HG02970 (cell line): ENCODE measurements at regions not wholly inside any gene's neighbourhood (a gene's known extent, or its start where the extent isn't known, plus 50 kb on each side); places are given as distances from the start of the nearest gene placed in this dataset.

Source experiments
- ATAC-seq: cut with Tn5 transposase; IDR thresholded peaks from one replicate; pipeline ENCODE4 v1.9.1; 2021; ENCODE audit warnings: mild to moderate bottlenecking, moderate library complexity, moderate number of reproducible peaks; ENCODE audit not compliant: unreplicated experiment, low FRiP score

DNA sequence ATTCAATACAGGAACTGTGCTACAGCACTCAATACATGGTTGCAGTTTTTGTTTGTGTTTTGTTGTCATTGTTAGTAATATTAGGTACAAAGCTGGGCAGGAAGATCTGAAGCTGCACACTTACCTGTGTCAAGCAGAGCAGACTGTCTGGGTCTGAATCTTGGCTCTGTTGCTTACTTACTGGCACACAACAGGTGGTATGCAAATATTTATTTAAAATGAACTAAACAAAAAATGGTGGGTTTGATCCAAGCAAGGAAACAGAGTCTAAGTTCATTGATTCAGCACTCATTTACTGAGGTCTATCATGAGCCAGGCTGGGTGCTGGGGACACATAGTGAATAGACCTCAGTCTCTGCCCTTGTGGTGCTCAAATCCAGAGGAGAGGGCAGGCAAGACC, 230.4 kb downstream of the OMA1 start:
- no peak for ATAC-seq

DNA sequence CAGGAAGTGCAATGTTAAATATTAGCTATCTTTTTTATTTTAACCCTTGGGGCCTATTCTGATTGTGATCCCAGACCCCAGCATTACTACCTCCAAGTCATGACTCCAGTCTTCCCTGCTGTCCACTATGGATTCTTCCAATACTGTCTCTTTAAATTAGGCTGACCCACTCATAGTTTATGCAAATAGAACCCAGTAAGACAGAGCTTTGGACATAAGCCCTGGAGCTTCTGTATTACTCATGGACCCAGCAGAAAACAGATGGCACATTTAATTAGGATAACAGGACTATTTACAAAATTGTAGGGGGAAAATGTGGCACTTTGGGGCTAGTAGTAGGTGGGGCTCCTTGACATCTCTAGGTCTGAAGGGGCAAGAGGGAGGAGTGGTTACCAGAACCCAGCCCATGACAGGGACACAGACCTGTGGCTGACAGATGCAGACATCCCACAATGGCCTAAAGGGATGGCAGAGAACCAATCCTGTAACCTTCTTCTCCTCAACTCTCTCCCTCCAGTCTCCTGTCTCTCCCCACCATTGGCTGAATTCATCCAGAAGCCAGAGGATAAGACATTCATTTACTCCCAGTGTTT, 233.5 kb downstream of the OMA1 start:
- no peak for ATAC-seq

DNA sequence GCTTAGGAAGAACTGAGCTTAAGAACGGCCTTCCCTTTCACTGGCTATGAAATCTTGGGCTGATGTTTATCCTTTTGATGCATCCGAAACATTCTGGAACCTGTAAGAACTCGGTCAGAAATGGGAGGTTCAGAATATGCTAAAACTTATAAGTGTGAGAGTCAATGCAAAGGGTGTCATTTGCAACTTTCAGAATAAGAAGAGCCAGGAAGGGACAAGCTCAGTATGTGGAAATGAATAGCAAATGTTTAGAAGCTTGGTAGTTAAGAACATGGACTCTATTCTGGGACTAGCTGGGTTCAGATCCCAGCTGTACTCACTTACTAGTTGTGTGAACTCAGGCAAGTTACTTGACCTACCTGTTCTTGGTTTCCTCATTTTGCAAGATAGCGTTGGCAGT, 234.1 kb downstream of the OMA1 start:
- ATAC-seq: no peak

DNA sequence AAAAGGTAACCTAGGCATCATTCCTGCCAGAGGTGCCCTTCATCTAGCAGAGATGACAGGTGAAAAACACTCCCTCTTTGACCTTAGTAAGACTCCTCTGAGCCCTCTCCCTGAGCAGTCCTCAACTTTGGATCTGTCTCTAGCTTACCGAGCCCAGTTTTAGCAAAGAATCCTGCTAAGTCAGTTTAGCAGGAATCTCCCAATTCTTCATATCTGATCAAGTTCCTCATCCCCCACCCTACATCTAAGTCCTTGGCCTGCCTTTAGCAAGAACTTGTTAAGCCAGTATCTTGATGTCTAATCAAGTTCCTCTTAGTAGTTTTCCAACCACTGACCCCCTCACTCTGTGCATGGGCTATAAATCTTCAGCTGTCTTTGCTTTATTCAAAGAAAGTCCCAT, 235.6 kb downstream of the OMA1 start:
- ATAC-seq: no peak

DNA sequence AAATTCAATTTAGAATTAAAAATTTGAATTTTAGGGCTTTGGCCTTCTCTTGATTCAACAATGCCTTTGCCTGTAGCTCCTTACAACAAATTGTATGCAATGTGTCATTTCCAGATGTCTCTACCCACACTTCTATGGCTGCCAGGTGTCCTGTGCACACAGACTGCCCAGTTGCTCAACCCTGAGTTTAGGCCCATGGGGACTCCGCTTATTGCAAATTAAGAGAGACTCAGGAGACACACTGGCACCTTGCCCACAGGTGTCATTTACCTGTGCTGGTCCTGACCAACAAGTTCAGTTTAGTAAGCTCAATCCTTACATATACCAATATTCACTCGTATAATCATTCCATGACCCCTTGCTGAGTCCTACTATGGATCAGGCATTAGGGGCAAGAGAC, 236.1 kb downstream of the OMA1 start:
- ATAC-seq: no peak

DNA sequence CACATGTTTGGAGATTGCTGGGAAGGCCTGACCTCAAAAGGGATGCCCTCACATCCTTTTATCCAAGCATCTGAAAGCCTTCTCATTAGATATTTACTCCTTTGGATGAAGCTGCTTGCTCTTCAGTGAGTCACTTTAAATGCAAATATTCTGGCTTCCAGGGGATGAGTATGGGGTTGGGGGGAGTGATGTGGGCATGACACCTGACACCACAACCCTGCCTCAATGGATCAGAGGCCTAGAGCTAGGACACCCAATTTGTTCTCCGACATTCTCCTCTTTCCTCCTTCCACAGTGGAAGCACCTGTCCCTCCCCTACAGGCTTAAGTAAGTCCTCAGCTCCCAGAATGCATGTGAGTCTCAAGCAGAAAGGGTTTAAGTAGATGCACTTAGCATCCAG, 238.3 kb downstream of the OMA1 start:
- no peak for ATAC-seq

DNA sequence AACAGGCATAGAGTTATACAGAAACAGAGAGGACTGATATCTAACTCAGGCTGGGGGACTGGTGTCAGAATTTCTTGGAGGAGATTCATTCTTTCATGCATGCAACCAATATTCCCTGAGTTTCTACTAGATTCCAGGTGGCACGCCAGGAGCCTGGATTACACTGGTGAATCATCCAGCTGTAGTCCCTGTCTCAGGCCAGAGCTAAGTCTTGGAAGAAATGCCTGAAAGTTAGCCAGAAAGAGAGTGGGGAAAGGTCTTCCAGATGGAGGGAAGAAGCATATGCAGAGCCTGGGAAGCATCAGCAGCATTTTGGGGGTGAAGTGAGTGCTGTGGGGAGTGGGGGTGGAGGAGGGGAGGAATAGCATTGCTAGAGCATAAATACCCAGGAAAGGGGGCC, 239.1 kb downstream of the OMA1 start:
- no peak for ATAC-seq

DNA sequence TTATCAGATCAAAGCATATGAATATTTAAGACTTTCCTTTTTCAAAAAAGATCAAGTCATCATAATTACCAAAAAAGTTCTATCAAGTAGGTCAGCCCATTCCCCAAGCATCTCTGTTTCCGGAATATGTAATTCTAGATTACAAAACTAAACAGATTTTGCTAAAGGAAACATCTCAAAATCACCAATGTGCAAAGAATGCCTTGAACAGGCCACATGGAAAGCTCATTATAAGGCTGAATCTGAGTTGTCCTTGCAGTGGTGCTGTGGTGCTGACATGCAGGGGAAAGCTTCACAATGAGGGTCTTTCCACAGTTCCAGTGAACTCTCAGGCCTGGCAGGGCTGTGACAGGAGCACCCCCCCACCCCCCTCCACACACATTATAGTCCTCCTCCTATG, 240.9 kb downstream of the OMA1 start:
- no peak for ATAC-seq

DNA sequence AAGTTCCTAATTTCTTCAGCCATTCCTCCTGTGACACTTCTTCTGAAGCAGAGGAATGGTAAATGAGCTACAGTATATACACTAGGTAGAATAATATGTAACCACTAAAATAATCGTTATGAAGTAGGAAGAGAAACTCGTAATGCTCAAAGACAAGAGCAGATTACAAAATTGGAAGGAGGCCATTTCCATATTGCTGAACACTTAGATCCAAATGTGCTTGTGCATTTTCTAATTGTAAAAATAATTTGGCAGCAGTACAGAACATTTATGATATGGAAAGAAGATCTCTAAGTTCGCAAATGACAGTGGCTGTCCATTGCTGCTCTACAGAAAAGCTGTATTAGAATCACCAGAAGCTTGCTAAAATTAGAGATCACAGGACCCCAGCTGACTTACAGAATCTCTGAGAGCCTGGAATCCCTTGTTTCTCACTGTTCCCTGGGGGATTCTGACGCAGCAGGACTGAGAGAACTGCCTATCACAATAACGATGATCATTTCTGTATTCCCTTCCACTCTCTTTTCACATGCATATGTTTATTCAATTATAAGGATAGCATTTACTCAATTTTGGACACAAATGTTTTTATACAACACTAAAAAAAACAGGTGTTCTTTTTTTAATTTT, 242.1 kb downstream of the OMA1 start:
- ATAC-seq: no peak

DNA sequence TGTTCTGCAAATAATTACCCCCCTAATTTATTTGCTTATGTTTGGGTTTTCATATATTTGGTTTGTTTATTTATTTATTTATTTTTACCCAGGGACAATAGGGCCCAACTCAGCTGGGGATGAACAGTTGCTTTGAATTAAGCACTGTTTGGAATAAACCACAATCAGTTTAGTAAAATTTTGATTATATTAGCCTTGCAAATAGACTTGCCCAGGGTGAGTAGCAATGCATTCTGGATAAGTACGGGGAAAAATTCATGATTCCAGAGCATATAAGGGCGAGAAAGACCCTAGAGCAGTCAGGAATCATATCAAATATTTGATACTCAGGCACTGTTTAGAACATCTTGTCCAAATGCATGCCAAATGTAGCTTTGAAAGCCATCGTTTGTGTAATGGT, 242.7 kb downstream of the OMA1 start:
- no peak for ATAC-seq

DNA sequence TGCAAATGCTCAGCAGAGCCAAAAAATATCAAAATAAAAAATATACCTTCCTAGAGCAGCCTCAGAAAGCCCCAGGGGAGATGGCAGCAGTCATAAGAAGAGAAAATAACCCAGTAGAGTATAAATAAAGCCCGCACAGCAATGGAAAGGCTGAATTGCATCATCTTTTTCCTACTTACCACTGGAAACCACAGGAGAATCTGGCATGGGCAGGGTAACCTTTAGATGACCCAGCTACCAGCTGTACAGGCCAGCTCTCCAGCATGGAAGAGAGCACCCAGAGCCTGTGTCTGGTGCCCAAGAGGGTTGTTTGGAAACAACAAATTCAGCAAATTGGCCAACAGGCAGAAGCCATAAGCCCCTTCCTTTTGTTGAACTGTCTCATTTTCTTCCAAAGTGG, 253.1 kb downstream of the OMA1 start:
- no peak for ATAC-seq

DNA sequence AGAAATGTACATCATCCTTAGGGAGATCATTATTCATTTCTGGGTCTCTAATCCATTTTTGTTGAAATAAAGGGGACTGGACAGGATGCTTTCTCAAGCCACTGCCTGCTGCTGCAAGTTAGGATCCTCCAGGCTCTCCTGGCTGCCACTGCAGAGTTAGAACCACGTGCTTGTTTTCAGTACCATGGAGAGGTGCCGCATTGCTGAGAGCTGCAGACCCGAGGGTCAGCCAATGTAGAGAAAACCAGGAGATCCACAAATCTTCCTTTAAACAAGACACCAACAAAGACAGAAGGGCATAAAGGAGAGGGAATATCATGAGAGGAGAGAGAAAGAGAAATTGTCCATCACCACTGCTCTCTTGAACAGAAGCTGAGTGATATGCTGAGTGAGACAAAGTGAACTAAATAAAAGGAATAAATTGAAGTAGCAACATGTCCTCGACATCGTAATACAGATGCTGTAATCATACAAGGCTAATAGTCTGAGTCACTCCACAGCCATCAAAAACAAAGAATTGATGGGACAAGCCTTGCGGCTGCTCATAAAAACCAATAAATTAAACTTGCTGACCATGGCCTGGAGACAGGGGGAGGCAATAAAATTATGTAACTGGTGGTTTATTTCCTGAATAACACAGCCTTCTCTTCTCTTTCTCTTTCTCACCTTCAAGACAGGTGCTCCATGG, 255.7 kb downstream of the OMA1 start:
- no peak for ATAC-seq

DNA sequence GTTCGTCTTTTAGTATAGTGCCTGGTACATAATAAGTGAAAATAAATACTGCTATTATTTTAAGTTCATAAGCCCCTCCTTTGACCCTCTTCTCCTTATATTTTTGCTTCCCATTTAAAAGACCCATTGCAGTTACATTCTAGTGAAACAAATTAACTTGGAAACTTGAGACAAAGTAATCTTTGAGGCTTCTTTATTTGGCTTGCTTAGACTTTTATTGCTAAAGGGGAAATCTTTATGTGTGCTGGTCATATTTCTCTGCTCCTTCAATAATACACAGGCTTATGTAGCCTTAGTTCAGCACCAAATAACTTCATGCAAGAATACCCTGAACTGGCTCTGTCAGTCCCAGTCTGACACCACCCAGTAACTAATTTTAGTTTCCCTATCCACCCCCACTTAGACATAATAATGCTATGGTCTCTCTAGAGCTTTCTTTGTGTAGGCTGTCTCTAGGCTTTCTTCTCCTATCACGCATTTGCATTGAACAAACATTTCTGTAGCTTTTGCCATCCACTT, 257.8 kb downstream of the OMA1 start:
- ATAC-seq: no peak

DNA sequence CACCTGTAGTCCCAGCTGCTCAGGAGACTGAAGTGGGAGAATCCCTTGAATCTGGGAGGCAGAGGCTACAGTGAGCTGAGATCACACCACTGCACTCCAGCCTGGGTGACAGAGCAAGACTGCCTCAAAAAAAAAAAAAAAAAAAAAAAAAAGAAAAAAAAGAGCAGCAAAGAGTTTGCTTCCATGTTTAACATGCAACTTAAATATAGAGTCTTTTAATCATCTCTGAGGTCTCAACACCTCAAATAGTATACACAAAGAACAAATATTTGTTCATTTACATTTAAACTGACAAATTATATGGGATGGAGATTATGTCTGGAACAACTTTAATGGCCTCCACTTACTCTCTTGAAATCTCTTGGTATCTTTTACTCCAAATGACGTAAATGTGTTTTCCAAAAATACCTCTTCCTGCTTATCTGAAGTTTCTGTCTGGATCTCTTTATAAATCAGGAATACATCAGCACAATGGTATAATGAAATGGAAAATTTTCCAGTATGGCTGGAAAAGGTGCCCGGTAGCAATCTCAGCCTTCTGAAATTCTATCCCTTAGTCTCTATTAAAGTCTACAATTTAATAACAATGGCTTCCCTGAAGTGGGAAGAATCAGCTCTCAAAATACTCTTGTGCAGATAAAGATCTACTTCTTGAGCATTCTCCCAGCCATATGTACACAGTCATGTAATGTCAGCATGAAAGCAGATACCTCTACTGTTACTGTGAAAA, 258.5 kb downstream of the OMA1 start:
- no peak for ATAC-seq

DNA sequence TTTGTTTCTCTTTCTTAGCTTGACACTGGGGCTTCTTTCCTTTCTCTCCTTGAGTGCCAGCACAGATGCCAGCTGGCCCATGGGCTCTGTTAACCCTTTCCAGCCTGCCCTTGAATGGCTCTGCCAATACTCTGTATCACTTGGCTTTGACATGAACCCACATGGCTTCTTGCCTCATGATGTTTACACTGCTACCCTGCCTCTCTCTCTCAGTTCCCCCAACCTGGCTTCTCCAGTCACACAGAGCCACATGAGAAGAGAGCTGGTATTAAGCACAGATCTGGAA, 262.4 kb downstream of the OMA1 start:
- ATAC-seq: no peak

DNA sequence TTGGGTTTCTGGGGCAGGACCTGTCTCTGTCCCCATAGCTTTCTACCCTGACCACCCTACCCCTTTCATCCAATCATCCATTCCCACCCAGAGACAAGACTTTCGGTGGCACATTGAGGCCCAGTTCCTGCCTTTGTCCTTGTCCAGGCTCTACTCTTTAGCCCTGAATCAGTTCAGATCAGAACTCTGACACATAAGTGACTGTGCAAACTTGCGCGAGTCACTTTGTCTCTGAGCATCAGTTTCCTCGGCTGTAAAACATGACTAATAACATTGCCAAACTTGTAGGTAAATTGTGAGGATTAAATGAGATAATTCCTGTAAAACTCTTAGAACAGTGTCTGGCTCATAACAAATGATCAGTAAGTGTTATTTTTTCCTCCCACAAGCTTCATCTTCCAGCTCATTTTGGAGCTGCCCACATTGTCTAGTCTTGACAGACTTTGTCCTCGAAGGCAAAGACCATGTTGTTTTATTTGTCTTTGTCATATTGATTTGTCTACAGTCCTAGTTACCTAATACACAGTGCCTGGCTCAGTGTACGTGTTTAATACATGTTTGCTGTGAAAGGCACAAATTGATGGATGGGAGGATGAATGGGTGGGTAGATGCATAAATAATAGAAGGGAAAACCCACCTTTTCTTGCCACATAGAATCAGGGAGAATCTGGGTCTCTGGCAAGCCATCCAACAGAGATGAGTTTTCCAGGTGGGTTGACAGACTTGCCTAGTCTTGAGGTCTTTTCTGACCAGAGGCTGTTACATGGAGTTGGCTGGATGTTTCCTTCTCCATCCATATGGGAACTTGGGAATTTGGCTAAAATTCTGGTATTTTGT, 262.9 kb downstream of the OMA1 start:
- ATAC-seq: no peak

DNA sequence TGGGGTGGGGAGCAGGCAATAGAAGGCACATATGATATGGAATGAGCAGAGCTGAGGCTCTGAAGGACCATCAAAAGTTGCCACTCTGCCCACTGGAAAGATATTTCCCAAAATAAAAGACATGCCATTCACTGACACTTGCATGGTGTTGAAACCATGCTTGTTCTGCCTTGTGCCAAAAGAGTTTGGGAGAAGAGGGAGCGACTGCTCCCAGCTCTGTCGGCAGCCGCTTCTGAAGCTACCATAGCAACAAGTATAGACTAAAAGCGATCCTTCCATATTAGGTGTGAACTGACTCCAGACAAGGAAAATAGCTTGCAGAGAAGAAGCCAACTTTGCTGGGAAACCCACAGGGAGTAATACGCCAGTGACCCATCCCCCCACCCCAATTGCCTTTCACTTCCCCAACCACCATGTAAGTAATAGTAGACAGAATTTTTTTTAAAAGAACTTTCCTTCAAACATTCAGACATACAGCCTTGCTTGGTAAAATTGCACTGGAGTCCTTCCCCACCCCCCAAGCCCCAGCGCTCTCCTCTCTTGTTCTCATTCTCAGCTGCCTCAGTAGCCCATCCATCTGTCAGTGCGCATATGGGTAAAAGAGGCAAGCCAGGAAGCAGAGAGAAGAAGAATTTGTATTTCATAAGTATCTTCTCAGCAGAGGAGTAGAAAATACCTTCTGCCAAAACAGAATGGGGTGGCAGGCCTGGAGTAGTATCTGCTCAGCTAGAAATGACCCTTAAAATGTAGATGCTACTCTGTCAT, 263.7 kb downstream of the OMA1 start:
- no peak for ATAC-seq

DNA sequence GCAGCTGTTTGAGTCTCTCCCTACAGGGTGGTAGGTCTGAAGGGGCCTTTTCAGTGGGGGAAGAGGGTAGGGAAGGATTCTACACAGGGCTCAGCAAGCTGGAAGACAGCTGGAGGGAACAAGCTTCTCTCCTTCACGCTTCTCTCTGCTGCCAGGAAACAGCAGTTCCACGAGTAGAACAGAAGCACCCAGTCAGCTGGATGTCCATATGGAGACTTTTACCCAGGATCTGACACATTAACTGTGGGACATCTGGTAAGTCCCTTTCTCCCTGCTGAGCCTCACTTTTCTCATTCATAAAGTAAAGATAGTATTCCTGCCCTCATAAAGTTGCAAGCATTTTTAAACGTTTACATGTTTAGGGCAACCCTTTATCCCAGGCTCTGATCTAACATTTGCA, 280.3 kb downstream of the OMA1 start:
- ATAC-seq: no peak

DNA sequence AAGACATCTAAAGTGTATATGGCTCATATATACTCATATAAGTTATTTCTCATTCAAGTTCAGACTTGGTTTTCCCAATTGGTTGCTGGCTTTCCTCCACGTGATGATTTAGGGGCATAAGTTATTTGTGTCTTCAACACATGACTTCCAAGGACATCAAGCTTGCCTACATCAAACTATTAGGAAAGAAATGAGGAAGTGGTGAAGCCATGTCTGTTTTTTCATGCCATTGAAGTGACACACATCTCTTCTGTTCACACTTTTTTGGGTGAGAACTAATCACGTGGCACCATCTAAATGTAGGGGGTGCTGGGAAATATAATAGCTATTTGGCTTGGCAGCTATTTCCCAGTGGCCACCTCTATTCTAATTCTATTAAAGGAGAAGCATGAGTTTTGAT, 282.1 kb downstream of the OMA1 start:
- ATAC-seq: no peak

DNA sequence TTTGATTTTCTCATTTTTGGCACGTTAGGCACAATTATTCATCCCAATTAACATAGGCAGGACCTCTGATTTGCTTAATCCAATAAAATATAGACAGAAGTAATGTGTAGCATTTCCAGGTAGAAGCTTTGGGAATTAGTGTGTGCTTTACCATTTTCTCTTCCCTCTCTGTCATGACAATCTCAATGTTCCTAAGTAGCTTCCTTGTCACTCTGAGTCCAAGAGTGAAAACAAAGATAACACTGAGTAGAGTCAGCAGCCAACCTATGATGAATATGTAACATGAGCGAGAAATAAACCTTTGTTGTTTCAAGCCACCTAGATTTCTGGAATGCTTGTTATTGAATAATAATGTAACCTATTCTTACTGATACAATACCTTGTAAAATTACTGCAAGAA, 283.8 kb downstream of the OMA1 start:
- ATAC-seq: no peak
